ENCODE measurements at regions not wholly inside any gene's neighbourhood (a gene's known extent, or its start where the extent isn't known, plus 50 kb on each side); places are given as distances from the start of the nearest gene placed in this dataset. TPM values are rescaled to one million over a fixed set of nuclear protein-coding genes. Genes with fewer than 3 reads are reported as not detected.

DNA sequence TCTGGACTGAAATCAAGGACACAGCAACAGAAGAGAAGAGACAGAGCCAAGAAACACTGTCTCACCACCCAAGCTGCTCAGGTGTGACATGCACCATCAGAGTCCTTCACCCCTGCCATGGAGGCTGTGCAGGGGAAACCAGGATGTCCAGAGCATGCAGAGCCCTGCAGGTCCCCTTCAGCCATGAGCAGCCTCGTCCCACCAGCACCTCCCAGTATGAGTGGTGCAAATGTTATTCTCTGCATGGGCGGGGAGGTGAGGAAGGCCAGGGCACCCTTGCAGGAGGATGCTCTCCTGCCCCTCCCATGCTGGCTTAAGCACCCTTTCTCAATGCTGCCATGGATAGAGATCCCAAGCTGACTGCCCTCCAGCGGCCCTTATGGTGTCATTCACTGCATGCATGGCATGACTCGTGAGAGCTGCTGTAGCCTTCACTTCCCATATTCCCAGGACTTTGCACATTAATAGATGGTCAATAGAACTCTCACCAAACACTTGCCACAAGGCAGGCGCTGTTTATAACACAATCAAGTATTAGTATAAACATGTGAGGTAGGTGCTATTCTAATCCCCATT, 171.0 kb downstream of the ANAPC1 start:
- no peaks in the 10 kb centered on the region for H4K20me1 ChIP-seq (ENCODE audit: insufficient read depth, poor library complexity, severe bottlenecking)
- no peak overlapping the region for H3K27ac ChIP-seq
- H3K79me2 ChIP-seq = no peaks in the 10 kb centered on the region
- TF ChIP-seq EZH2 (IDR thresholded peaks at IDR 0.05; ENCODE audit: borderline replicate concordance) (no peak), EZH2phosphoT487 (IDR thresholded peaks at IDR 0.05; ENCODE audit: low read depth, severe bottlenecking, unreplicated experiment) (no peak)
- TF ChIP-seq, protein P1, sequence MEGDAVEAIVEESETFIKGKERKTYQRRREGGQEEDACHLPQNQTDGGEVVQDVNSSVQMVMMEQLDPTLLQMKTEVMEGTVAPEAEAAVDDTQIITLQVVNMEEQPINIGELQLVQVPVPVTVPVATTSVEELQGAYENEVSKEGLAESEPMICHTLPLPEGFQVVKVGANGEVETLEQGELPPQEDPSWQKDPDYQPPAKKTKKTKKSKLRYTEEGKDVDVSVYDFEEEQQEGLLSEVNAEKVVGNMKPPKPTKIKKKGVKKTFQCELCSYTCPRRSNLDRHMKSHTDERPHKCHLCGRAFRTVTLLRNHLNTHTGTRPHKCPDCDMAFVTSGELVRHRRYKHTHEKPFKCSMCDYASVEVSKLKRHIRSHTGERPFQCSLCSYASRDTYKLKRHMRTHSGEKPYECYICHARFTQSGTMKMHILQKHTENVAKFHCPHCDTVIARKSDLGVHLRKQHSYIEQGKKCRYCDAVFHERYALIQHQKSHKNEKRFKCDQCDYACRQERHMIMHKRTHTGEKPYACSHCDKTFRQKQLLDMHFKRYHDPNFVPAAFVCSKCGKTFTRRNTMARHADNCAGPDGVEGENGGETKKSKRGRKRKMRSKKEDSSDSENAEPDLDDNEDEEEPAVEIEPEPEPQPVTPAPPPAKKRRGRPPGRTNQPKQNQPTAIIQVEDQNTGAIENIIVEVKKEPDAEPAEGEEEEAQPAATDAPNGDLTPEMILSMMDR (IDR thresholded peaks at IDR 0.05; ENCODE audit: poor library complexity) = no peak
- no peak overlapping the region for H3K4me2 ChIP-seq
- H3K4me1 ChIP-seq (ENCODE audit: insufficient read depth) = peaks cover 5% of the 10 kb centered on the region
- no peak for DNase-seq (ENCODE audit: low spot score)
- 100% methylated on average over 5 of the region's 5 CpGs for WGBS (ENCODE audit: low lambda C conversion rate, missing lambda C conversion rate)
- H2AFZ ChIP-seq = no peak overlapping the region
- H3K9me2 ChIP-seq (replicated peaks; ENCODE audit: insufficient read depth) = no peaks in the 10 kb centered on the region
- no peak overlapping the region for H3K4me3 ChIP-seq
- H3K9me3 ChIP-seq (ENCODE audit: low read depth) = no peaks in the 10 kb centered on the region
- no peaks in the 10 kb centered on the region for H3K27me3 ChIP-seq
- H3K36me3 ChIP-seq (replicated peaks; ENCODE audit: insufficient read depth, low read depth) = no peaks in the 10 kb centered on the region

DNA sequence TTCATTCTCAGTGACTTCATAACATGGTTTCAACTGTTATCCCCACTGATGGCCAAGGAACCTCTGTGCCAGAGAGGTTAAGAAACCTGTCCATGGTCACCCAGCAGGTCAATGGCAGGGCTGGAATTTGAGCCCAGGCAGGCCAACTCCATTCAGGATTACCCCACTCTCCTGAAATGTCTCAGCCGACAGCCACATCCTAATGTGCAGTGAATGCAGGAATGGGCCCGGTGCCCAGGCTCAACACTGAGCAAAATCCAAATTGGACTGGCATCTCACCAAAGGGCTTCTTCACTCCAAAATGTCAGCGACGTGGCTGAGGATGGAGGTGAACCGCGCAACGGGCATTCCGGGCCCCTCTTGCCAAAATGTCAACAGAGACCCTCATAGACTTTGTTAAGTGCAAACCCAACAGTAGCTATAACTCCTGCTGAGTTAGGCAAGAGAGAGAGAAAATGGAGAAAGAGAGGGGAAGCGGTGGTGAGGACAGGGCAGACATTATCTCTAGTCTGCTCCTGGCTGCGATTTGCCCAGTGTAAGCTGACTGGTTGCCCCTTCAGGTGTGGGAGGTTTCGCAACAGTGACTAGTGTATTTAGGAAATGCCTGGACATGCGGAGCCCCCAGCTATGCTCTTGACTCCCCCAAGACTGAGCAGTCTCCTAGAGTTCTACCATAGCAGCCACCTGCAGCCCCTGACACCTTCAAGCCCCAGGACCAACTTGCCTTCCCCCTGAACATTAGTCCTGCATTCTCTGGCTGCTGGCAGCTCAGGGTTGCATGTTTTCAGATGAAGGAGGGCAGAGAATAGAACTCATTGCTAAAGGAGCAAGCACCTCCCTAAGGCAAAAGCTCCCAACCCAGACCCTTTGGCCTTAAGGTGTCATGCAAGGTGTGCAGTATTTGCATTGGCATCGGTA, 167.7 kb downstream of the ANAPC1 start:
- Histone ChIP-seq H3K4me2 (no peak overlapping the region), H3K4me1 (ENCODE audit: insufficient read depth) (no peaks in the 10 kb centered on the region), H3K36me3 (replicated peaks; ENCODE audit: insufficient read depth, low read depth) (no peaks in the 10 kb centered on the region), H3K27me3 (no peaks in the 10 kb centered on the region), H3K9me3 (ENCODE audit: low read depth) (no peaks in the 10 kb centered on the region), H3K79me2 (no peaks in the 10 kb centered on the region), H3K27ac (no peak overlapping the region), H2AFZ (no peak overlapping the region), H3K9me2 (replicated peaks; ENCODE audit: insufficient read depth) (no peaks in the 10 kb centered on the region), H3K4me3 (no peak overlapping the region), H4K20me1 (ENCODE audit: insufficient read depth, poor library complexity, severe bottlenecking) (no peaks in the 10 kb centered on the region)
- TF ChIP-seq, protein P1 (IDR thresholded peaks at IDR 0.05; ENCODE audit: poor library complexity) = no peak
- TF ChIP-seq EZH2 (IDR thresholded peaks at IDR 0.05; ENCODE audit: borderline replicate concordance) = no peak
- no peak for TF ChIP-seq EZH2phosphoT487 (IDR thresholded peaks at IDR 0.05; ENCODE audit: low read depth, severe bottlenecking, unreplicated experiment)
- DNase-seq (ENCODE audit: low spot score) = no peak
- 87% methylated on average over 13 of the region's 13 CpGs for WGBS (ENCODE audit: low lambda C conversion rate, missing lambda C conversion rate)

DNA sequence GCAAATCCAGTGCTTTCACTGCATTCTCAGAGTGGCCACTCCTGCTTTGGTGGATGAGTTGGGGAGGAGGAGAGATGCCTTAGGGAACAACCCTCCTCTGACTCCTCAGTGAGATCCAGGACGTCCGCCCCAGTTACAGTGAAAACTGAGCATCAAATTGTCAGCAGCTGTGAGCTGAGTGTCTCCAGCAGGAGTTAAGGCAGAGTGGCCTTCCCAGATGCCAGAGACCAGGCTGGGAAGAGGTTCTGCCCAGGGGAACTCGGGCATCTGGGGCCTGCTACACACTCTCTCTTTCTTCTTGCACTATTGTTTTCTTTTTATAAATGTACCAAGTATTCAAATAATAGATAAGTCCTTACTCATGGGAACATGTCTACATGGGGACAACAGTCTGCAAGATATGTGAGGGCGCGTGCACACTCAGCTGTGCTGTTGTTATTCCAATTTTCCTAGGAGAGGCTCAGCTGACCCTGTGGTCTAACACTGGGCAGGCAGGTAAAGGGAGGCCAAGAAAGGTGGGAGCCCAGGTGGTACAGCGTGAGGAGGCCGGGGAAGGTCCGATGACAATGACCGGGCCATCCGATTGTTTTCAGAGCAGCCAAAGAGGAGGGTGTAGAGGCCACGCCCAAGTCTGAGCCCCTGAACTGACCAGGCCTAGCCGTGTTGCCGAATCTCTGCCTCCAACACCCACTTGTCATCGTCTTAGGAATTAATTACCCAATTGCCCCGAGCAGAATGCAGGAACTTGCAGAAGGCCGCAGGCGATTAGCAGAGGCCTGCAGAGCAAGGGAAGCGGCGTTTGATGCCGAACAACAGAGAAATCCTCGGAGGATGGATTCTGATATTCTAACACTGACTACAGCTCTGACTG, 166.9 kb downstream of the ANAPC1 start:
- Histone ChIP-seq H2AFZ (no peak overlapping the region), H3K4me3 (no peak overlapping the region), H3K9me3 (ENCODE audit: low read depth) (no peaks in the 10 kb centered on the region), H3K79me2 (no peaks in the 10 kb centered on the region), H3K27ac (no peak overlapping the region), H3K36me3 (replicated peaks; ENCODE audit: insufficient read depth, low read depth) (no peaks in the 10 kb centered on the region), H3K9me2 (replicated peaks; ENCODE audit: insufficient read depth) (no peaks in the 10 kb centered on the region), H3K27me3 (no peaks in the 10 kb centered on the region), H4K20me1 (ENCODE audit: insufficient read depth, poor library complexity, severe bottlenecking) (no peaks in the 10 kb centered on the region), H3K4me1 (ENCODE audit: insufficient read depth) (no peaks in the 10 kb centered on the region), H3K4me2 (no peak overlapping the region)
- whole genome bisulfite sequencing (ENCODE audit: low lambda C conversion rate, missing lambda C conversion rate) = 83% methylated on average over 21 of the region's 21 CpGs
- TF ChIP-seq, protein P1 (IDR thresholded peaks at IDR 0.05; ENCODE audit: poor library complexity) = no peak
- TF ChIP-seq EZH2phosphoT487 (IDR thresholded peaks at IDR 0.05; ENCODE audit: low read depth, severe bottlenecking, unreplicated experiment) = no peak
- no peak for TF ChIP-seq EZH2 (IDR thresholded peaks at IDR 0.05; ENCODE audit: borderline replicate concordance)
- DNase-seq (ENCODE audit: low spot score) = no peak

Small RNA genes lying in the stretch of these regions (microRNA-seq; reads per million reads assigned to microRNA genes)
- gene MIR4435-2 = not detected

Small RNA genes lying in the stretch of these regions (small RNA-seq; reads per million reads assigned to genes)
- not detected for gene MIR4435-2
